Neural cell (in vitro differentiated cells): ENCODE measurements at regions not wholly inside any gene's neighbourhood (a gene's known extent, or its start where the extent isn't known, plus 50 kb on each side); places are given as distances from the start of the nearest gene placed in this dataset.

ENCODE experiments used
- H2AFZ ChIP-seq: fragments of 200-600, 300-800 bp; sonication (generic), shearing (Covaris generic); 2 replicates; pipeline ENCODE4 v1.6.0; 2014; ENCODE audit warnings: low read depth, mild to moderate bottlenecking, antibody characterized with exemption, low read length, moderate library complexity
- H3F3A ChIP-seq: fragments of 200-600 bp; shearing (Covaris generic); 2 replicates; pipeline ENCODE4 v1.6.1; 2016; ENCODE audit warnings: mild to moderate bottlenecking, moderate library complexity, mixed read lengths, antibody characterized with exemption, low read length; ENCODE audit not compliant: insufficient read depth, poor library complexity, severe bottlenecking
- H3K27ac ChIP-seq: fragments of 200-600, 300-800 bp; sonication (generic), shearing (Covaris generic); 2 replicates; pipeline ENCODE4 v1.5.1; 2014; ENCODE audit warnings: mild to moderate bottlenecking, low read length, moderate library complexity
- H3K27me3 ChIP-seq: fragments of 300-800, 200-600 bp; sonication (generic), shearing (Covaris generic); 2 replicates; pipeline ENCODE4 v1.6.0; 2014; ENCODE audit warnings: mild to moderate bottlenecking, low read depth, low read length, moderate library complexity; ENCODE audit not compliant: insufficient read depth
- H3K36me3 ChIP-seq: fragments of 300-800, 200-600 bp; sonication (generic), shearing (Covaris generic); 2 replicates; pipeline ENCODE4 v1.5.1; 2014; ENCODE audit warnings: mild to moderate bottlenecking, antibody characterized with exemption, low read length, moderate library complexity; ENCODE audit not compliant: insufficient read depth
- H3K4me2 ChIP-seq: fragments of 300-800, 200-600 bp; sonication (generic), shearing (Covaris generic); 2 replicates; pipeline ENCODE4 v1.6.0; 2014; ENCODE audit warnings: mild to moderate bottlenecking, low read length
- H3K4me3 ChIP-seq: fragments of 300-800, 200-600 bp; sonication (generic), shearing (Covaris generic); 2 replicates; pipeline ENCODE4 v1.5.1; 2014; ENCODE audit warnings: mild to moderate bottlenecking, low read length, moderate library complexity
- H3K79me2 ChIP-seq: fragments of 200-600 bp; shearing (Covaris generic); replicated peaks from 2 replicates; pipeline ENCODE4 v1.6.0; 2014; ENCODE audit warnings: mild to moderate bottlenecking, low read length, moderate library complexity; ENCODE audit not compliant: insufficient read depth
- H3K9ac ChIP-seq: fragments of 300-800, 200-600 bp; sonication (generic), shearing (Covaris generic); 2 replicates; pipeline ENCODE4 v1.6.1; 2016; ENCODE audit warnings: mild to moderate bottlenecking, low read length, mixed read lengths
- H3K9me2 ChIP-seq: fragments of 200-600 bp; shearing (Covaris generic); 2 replicates; pipeline ENCODE4 v1.6.1; 2016; ENCODE audit warnings: mild to moderate bottlenecking, low read length, mixed read lengths; ENCODE audit not compliant: insufficient read depth
- H3K9me3 ChIP-seq: fragments of 200-600, 300-800 bp; sonication (generic), shearing (Covaris generic); 2 replicates; pipeline ENCODE4 v1.6.1; 2016; ENCODE audit warnings: mild to moderate bottlenecking, mixed run types, low read length, moderate library complexity, mixed read lengths
- H4K20me1 ChIP-seq: fragments of 200-600 bp; shearing (Covaris generic); 2 replicates; pipeline ENCODE4 v1.6.1; 2016; ENCODE audit warnings: mild to moderate bottlenecking, mixed run types; ENCODE audit not compliant: insufficient read depth
- CTCF ChIP-seq: fragments of 450-650 bp; IDR thresholded peaks from 2 replicates; pipeline ENCODE4 v1.5.1; 2014; ENCODE audit warnings: antibody characterized with exemption, mild to moderate bottlenecking, moderate library complexity; ENCODE audit not compliant: poor library complexity, severe bottlenecking
- EP300 ChIP-seq: fragments of 450-650 bp; conservative IDR thresholded peaks from 2 replicates; pipeline ENCODE4 v1.6.1; 2014; ENCODE audit warnings: antibody characterized with exemption, mild to moderate bottlenecking, moderate library complexity; ENCODE audit not compliant: poor library complexity, severe bottlenecking
- EZH2 ChIP-seq: fragments of 200-600, 300-800 bp; shearing (Covaris generic), sonication (generic); IDR thresholded peaks from 2 replicates; pipeline ENCODE4 v1.6.1; 2014; ENCODE audit warnings: antibody characterized with exemption, low read length, borderline replicate concordance, mild to moderate bottlenecking; ENCODE audit not compliant: insufficient read depth, poor library complexity, severe bottlenecking
- MXI1 ChIP-seq: fragments of 450-650 bp; conservative IDR thresholded peaks from 2 replicates; pipeline ENCODE4 v1.6.1; 2014; ENCODE audit warnings: antibody characterized with exemption, mild to moderate bottlenecking; ENCODE audit not compliant: poor library complexity, severe bottlenecking
- POLR2AphosphoS5 ChIP-seq: IDR thresholded peaks from 2 replicates; pipeline ENCODE4 v1.6.1; 2012
- RAD21 ChIP-seq: fragments of 450-650 bp; conservative IDR thresholded peaks from 2 replicates; pipeline ENCODE4 v1.6.1; 2014; ENCODE audit warnings: antibody characterized with exemption, mild to moderate bottlenecking, moderate library complexity
- SMC3 ChIP-seq: fragments of 450-650 bp; conservative IDR thresholded peaks from 2 replicates; pipeline ENCODE4 v1.6.1; 2014; ENCODE audit warnings: antibody characterized with exemption, mild to moderate bottlenecking, moderate library complexity; ENCODE audit not compliant: poor library complexity
- TAF1 ChIP-seq: IDR thresholded peaks from 2 replicates; pipeline ENCODE4 v1.6.1; 2012; ENCODE audit warnings: low read depth
- TF ChIP-seq, protein P1 (sequence below): IDR thresholded peaks from 2 replicates; pipeline ENCODE4 v1.6.1; 2012; ENCODE audit warnings: borderline replicate concordance

DNA sequence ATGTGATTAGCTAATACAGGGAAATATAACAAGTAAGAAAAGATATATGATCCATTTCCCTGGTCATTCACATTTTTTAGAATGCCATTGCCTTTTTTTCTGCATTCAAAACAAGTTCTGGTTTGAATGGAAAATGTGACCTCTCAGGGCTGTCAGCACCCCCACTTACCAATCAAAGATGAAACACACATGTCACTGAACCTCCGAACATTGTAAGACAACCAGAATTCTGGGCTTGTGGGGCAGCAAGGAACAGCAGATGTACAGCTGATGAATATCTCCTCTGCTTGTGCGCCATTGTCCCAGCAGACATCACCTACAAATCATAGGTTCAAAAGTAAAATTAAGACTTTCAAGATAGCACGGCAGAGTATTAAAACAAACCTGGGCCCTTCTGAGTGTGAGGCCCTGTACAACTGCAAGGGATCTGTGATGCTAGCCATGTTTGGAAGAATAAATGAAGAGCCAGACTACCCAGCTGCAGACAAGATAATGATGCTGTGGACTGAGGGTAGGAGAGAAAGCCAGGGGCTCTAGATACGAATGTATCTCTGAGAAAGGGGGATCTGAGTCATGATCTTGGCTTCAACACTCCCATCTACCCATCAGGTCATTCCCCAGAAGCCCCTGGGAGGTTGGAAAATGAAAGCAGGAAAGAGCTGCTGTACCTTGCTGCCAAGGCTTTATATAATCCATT lies 108.7 kb upstream of the SERTAD2 start:
- Histone ChIP-seq H3K9me3 (no peaks in the 10 kb centered on the region), H3F3A (no peaks in the 10 kb centered on the region), H3K36me3 (no peaks in the 10 kb centered on the region), H3K9ac (no peak overlapping the region), H2AFZ (no peak overlapping the region), H3K9me2 (no peaks in the 10 kb centered on the region), H4K20me1 (no peaks in the 10 kb centered on the region), H3K27me3 (no peaks in the 10 kb centered on the region), H3K27ac (no peak overlapping the region), H3K4me3 (no peak overlapping the region), H3K4me2 (no peak overlapping the region), H3K79me2 (no peaks in the 10 kb centered on the region)
- TF ChIP-seq POLR2AphosphoS5: no peak

- Histone ChIP-seq H3K4me2 (no peak overlapping the region), H4K20me1 (no peaks in the 10 kb centered on the region), H3K36me3 (no peaks in the 10 kb centered on the region), H3K9me3 (no peaks in the 10 kb centered on the region), H3K79me2 (no peaks in the 10 kb centered on the region), H3F3A (no peaks in the 10 kb centered on the region), H2AFZ (no peak overlapping the region), H3K9me2 (no peaks in the 10 kb centered on the region), H3K27me3 (no peaks in the 10 kb centered on the region), H3K27ac (no peak overlapping the region), H3K4me3 (no peak overlapping the region), H3K9ac (no peak overlapping the region)
- TF ChIP-seq RAD21 (no peak), POLR2AphosphoS5 (no peak), EZH2 (no peak), SMC3 (no peak), MXI1 (no peak), CTCF (no peak), EP300 (no peak), TAF1 (no peak)
- TF ChIP-seq, protein P1, sequence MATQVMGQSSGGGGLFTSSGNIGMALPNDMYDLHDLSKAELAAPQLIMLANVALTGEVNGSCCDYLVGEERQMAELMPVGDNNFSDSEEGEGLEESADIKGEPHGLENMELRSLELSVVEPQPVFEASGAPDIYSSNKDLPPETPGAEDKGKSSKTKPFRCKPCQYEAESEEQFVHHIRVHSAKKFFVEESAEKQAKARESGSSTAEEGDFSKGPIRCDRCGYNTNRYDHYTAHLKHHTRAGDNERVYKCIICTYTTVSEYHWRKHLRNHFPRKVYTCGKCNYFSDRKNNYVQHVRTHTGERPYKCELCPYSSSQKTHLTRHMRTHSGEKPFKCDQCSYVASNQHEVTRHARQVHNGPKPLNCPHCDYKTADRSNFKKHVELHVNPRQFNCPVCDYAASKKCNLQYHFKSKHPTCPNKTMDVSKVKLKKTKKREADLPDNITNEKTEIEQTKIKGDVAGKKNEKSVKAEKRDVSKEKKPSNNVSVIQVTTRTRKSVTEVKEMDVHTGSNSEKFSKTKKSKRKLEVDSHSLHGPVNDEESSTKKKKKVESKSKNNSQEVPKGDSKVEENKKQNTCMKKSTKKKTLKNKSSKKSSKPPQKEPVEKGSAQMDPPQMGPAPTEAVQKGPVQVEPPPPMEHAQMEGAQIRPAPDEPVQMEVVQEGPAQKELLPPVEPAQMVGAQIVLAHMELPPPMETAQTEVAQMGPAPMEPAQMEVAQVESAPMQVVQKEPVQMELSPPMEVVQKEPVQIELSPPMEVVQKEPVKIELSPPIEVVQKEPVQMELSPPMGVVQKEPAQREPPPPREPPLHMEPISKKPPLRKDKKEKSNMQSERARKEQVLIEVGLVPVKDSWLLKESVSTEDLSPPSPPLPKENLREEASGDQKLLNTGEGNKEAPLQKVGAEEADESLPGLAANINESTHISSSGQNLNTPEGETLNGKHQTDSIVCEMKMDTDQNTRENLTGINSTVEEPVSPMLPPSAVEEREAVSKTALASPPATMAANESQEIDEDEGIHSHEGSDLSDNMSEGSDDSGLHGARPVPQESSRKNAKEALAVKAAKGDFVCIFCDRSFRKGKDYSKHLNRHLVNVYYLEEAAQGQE: no peak
These were observed 109.4 kb upstream of the SERTAD2 start for GRCh38 chr2:64763126-64763525.
